Vagina (tissue), 2 donors: ENCODE measurements at regions not wholly inside any gene's neighbourhood (a gene's known extent, or its start where the extent isn't known, plus 50 kb on each side); places are given as distances from the start of the nearest gene placed in this dataset.

Experiments
- DNase-seq, 2 donors: peaks; one replicate each; pipeline ENCODE4 v3.0.0-alpha.2; 2017; ENCODE audit errors: extremely low spot score in 2 of 2
- H3K27ac ChIP-seq: fragments of 200-600 bp; sonication (generic); one replicate; pipeline ENCODE4 v1.5.1; 2019
- H3K27me3 ChIP-seq: fragments of 200-600 bp; sonication (generic); one replicate; pipeline ENCODE4 v1.5.1; 2019
- H3K36me3 ChIP-seq, 2 donors: fragments of 200-600 bp; sonication (generic); one replicate each; pipeline ENCODE4 v1.5.1; 2017 to 2019
- H3K4me1 ChIP-seq: fragments of 200-600 bp; sonication (generic); one replicate; pipeline ENCODE4 v1.5.1; 2019
- H3K4me3 ChIP-seq, 2 donors: fragments of 200-600 bp; sonication (generic); 1 replicate in 1 of 2; 2 replicates in 1 of 2; pipeline ENCODE4 v1.5.1; 2016 to 2019
- H3K9me3 ChIP-seq: fragments of 200-600 bp; sonication (generic); one replicate; pipeline ENCODE4 v1.5.1; 2019
- POLR2A ChIP-seq, 2 donors: fragments of 450-650 bp; IDR thresholded peaks; one replicate each; pipeline ENCODE4 v1.6.1; 2017; ENCODE audit warnings: antibody characterized with exemption in 2 of 2, mild to moderate bottlenecking in 2 of 2, moderate library complexity in 2 of 2
- POLR2AphosphoS5 ChIP-seq, 2 donors: sonication (generic); formaldehyde crosslinking; IDR thresholded peaks; one replicate each; pipeline ENCODE4 v1.9.0; 2017; ENCODE audit warnings: antibody characterized with exemption in 2 of 2, mild to moderate bottlenecking in 2 of 2, low read depth in 1 of 2; ENCODE audit not compliant: insufficient read depth in 1 of 2
- intact Hi-C: fragments of 100-400 bp; cut with DNase I; formaldehyde crosslinking; loops from one replicate; pipeline ENCODE4 v1.15.1; 2023
- TF ChIP-seq, protein P1 (sequence below), 3 experiments: fragments of 450-650 bp in 2 of 3; fragments of 200-600 bp in 1 of 3; sonication (generic) in 1 of 3; IDR thresholded peaks; one replicate each; pipeline ENCODE4 v1.5.1; 2017 to 2019; ENCODE audit warnings: antibody characterized with exemption in 3 of 3, mild to moderate bottlenecking in 2 of 3, moderate library complexity in 2 of 3

DNA sequence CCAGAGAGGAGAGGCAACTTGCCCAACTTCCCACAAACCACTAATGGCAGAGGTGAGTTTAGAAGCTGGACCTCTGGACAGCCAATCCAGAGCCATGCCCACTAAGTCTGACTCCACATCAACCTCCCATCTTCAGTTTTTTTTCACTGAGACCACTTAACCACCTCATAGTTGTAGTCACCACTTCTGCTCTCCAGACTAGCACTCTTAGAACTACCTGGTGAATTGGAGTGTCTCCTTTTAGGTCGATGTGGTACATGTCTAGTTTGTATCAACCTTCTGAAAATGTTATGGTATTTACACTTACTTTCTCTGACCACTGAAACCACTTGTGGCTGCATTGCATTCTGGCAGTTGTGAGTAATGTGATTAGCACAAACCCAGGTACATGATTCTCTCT, 743.6 kb upstream of the FANCL start:
- Histone ChIP-seq H3K36me3 (no peaks in the 10 kb centered on the region), H3K4me1 (no peaks in the 10 kb centered on the region), H3K4me3 (no peak overlapping the region), H3K27ac (no peak overlapping the region), H3K9me3 (no peaks in the 10 kb centered on the region), H3K27me3 (no peaks in the 10 kb centered on the region)
- intact Hi-C loops, result no loop called here
- TF ChIP-seq POLR2A (IDR thresholded peaks at IDR 0.05), result no peak
- no peak for TF ChIP-seq POLR2AphosphoS5 (IDR thresholded peaks at IDR 0.05; ENCODE audit: insufficient read depth in 1 of 2, low read depth in 1 of 2)
- TF ChIP-seq, protein P1, sequence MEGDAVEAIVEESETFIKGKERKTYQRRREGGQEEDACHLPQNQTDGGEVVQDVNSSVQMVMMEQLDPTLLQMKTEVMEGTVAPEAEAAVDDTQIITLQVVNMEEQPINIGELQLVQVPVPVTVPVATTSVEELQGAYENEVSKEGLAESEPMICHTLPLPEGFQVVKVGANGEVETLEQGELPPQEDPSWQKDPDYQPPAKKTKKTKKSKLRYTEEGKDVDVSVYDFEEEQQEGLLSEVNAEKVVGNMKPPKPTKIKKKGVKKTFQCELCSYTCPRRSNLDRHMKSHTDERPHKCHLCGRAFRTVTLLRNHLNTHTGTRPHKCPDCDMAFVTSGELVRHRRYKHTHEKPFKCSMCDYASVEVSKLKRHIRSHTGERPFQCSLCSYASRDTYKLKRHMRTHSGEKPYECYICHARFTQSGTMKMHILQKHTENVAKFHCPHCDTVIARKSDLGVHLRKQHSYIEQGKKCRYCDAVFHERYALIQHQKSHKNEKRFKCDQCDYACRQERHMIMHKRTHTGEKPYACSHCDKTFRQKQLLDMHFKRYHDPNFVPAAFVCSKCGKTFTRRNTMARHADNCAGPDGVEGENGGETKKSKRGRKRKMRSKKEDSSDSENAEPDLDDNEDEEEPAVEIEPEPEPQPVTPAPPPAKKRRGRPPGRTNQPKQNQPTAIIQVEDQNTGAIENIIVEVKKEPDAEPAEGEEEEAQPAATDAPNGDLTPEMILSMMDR (IDR thresholded peaks at IDR 0.05), result no peak
- DNase-seq, result no peak

DNA sequence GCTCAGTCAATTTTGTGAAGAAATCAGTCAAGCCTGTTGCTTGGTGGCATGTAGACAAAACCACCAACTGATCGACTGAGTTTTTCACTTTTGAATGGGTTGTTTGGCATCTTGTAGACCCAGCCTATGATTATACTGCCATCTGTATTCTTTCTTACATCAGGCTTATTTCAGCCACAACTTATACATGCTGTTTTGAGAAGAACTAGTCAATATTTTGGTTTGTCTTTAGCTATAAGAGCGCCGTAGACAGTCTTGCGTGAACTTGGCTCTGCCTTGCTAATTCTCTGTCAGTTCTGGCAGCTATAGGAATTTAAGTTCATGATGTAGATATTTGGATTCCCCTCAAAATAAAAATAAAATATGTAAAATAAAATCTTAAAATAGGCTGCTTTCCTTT, 742.0 kb upstream of the FANCL start:
- no peaks in the 10 kb centered on the region for H3K36me3 ChIP-seq

GRCh38 chr2:58981237-58981636, 740.1 kb upstream of the FANCL start:
- Histone ChIP-seq H3K36me3 (no peaks in the 10 kb centered on the region), H3K4me3 (no peak overlapping the region), H3K9me3 (no peaks in the 10 kb centered on the region), H3K27ac (no peak overlapping the region), H3K27me3 (no peaks in the 10 kb centered on the region), H3K4me1 (no peaks in the 10 kb centered on the region)
- intact Hi-C loops, result no loop called here
- no peak for DNase-seq
- TF ChIP-seq POLR2AphosphoS5 (IDR thresholded peaks at IDR 0.05; ENCODE audit: insufficient read depth in 1 of 2, low read depth in 1 of 2) (no peak), POLR2A (IDR thresholded peaks at IDR 0.05) (no peak)
- TF ChIP-seq, protein P1 (IDR thresholded peaks at IDR 0.05), result no peak

More for the DNA sequence above, 742.0 kb upstream of the FANCL start:
- Histone ChIP-seq H3K4me3 (no peak overlapping the region), H3K27ac (no peak overlapping the region), H3K4me1 (no peaks in the 10 kb centered on the region), H3K9me3 (no peaks in the 10 kb centered on the region), H3K27me3 (no peaks in the 10 kb centered on the region)
- TF ChIP-seq POLR2AphosphoS5 (IDR thresholded peaks at IDR 0.05; ENCODE audit: insufficient read depth in 1 of 2, low read depth in 1 of 2) (no peak), POLR2A (IDR thresholded peaks at IDR 0.05) (no peak)
- TF ChIP-seq, protein P1 (IDR thresholded peaks at IDR 0.05), result no peak
- DNase-seq, result no peak
- intact Hi-C loops, result no loop called here

DNA sequence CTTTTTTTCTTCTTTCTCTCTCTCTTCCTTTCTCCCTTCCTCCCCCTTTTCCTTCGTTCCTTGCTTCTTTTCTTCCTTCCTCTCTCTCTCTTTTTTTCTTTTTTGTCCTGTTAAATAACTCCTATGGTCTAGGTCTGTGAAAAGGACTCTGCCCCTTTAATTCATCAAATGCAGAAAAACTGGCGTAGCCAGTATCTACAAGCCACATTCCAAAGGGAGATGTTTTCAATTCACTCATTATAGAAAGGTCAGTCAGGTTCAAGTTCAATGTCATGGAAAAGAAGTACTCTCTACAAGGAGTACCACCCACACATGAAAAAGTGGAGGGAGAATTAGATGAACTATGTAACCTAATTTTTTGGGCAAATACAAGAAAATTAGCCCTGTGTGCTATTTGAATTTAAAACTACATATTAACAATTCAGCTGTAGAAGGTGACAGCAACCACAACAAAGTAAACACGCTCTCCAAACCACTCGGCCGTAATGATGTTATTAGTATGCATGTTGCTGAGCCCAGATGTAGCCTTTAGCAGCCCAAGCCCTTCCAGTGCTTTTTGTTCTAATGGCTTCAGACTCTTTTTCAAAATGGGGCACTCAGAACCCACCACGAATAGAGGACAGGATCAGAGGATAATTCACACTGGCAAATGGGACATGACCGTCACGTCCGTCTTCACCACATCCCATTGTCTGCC, 735.4 kb upstream of the FANCL start:
- Histone ChIP-seq H3K9me3 (no peaks in the 10 kb centered on the region), H3K4me1 (no peaks in the 10 kb centered on the region), H3K4me3 (no peak overlapping the region), H3K36me3 (no peaks in the 10 kb centered on the region), H3K27me3 (no peaks in the 10 kb centered on the region), H3K27ac (no peak overlapping the region)
- no peak for DNase-seq
- intact Hi-C loops, result no loop called here
- TF ChIP-seq POLR2A (IDR thresholded peaks at IDR 0.05) (no peak), POLR2AphosphoS5 (IDR thresholded peaks at IDR 0.05; ENCODE audit: insufficient read depth in 1 of 2, low read depth in 1 of 2) (no peak)
- TF ChIP-seq, protein P1 (IDR thresholded peaks at IDR 0.05), result no peak

DNA sequence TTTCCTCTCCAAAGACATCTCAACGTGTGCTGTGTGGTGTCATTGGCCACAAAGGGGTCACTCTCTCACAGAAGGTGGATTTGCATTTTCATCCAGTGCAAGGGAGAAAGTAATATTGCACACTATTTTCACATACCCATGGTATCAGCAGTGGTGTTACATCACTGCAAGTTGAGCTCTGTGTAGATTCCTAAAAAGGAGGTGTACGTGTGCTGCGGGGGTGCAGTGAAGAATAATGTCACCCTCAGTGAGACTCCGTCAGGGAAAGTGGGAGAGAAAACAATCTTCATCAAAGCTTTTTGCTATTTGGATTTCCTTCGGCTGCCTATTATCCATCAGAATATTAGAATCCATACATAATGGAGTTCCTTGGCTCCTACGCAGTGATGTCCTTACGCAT, 733.8 kb upstream of the FANCL start:
- intact Hi-C loops, result no loop called here

More for the DNA sequence above, 733.8 kb upstream of the FANCL start:
- Histone ChIP-seq H3K4me1 (no peaks in the 10 kb centered on the region), H3K27ac (no peak overlapping the region), H3K36me3 (no peaks in the 10 kb centered on the region), H3K4me3 (no peak overlapping the region), H3K27me3 (no peaks in the 10 kb centered on the region), H3K9me3 (no peaks in the 10 kb centered on the region)
- no peak for DNase-seq
- TF ChIP-seq POLR2AphosphoS5 (IDR thresholded peaks at IDR 0.05; ENCODE audit: insufficient read depth in 1 of 2, low read depth in 1 of 2), result no peak
- TF ChIP-seq, protein P1 (IDR thresholded peaks at IDR 0.05), result no peak
- TF ChIP-seq POLR2A (IDR thresholded peaks at IDR 0.05), result no peak
